ENCODE measurements at regions not wholly inside any gene's neighbourhood (a gene's known extent, or its start where the extent isn't known, plus 50 kb on each side); places are given as distances from the start of the nearest gene placed in this dataset.

DNA sequence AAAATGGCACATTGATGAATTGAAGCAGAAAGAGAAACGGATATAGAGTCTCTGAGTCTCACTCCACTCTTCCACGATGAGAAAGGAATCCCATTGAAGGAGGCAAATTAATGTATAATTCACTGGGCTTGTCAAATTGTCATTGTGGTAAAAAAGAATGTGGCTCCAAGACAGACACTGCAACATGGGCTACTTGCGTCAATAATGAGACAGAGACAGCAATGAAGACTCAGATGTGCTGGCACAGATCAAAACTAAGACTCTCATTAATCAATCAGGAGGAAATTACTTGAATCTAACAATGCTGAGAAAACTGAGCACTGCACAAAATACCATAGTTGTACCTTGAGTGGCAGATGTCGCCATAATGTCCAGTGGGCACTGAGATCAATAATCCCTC, 1485.5 kb downstream of the TECRL start:
- no peak for DNase-seq (ENCODE audit: low read depth)
- no peak overlapping the region for H3K4me3 ChIP-seq (ENCODE audit: low read length)
- no peaks in the 10 kb centered on the region for H3K4me1 ChIP-seq (ENCODE audit: control insufficient read depth, insufficient read depth, low read length)
- H3K27me3 ChIP-seq (replicated peaks; ENCODE audit: control insufficient read depth, insufficient read depth, low read length) = no peaks in the 10 kb centered on the region
- no peaks in the 10 kb centered on the region for H3K36me3 ChIP-seq (ENCODE audit: control insufficient read depth, insufficient read depth, low read length, severe bottlenecking)
- H3K9me3 ChIP-seq (ENCODE audit: control insufficient read depth, low read length) = no peaks in the 10 kb centered on the region
- H3K9ac ChIP-seq (ENCODE audit: low read length) = no peak overlapping the region

GRCh38 chr4:62917649-62918048, 1491.6 kb downstream of the TECRL start:
- no peak overlapping the region for H3K4me3 ChIP-seq (ENCODE audit: low read length)
- no peaks in the 10 kb centered on the region for H3K4me1 ChIP-seq (ENCODE audit: control insufficient read depth, insufficient read depth, low read length)
- no peaks in the 10 kb centered on the region for H3K9me3 ChIP-seq (ENCODE audit: control insufficient read depth, low read length)
- no peaks in the 10 kb centered on the region for H3K36me3 ChIP-seq (ENCODE audit: control insufficient read depth, insufficient read depth, low read length, severe bottlenecking)
- no peak for DNase-seq (ENCODE audit: low read depth)
- H3K27me3 ChIP-seq (replicated peaks; ENCODE audit: control insufficient read depth, insufficient read depth, low read length) = no peaks in the 10 kb centered on the region
- no peak overlapping the region for H3K9ac ChIP-seq (ENCODE audit: low read length)

GRCh38 chr4:62914758-62915157, 1494.5 kb downstream of the TECRL start:
- no peak overlapping the region for H3K9ac ChIP-seq (ENCODE audit: low read length)
- no peaks in the 10 kb centered on the region for H3K36me3 ChIP-seq (ENCODE audit: control insufficient read depth, insufficient read depth, low read length, severe bottlenecking)
- H3K4me3 ChIP-seq (ENCODE audit: low read length) = no peak overlapping the region
- no peaks in the 10 kb centered on the region for H3K27me3 ChIP-seq (replicated peaks; ENCODE audit: control insufficient read depth, insufficient read depth, low read length)
- no peaks in the 10 kb centered on the region for H3K4me1 ChIP-seq (ENCODE audit: control insufficient read depth, insufficient read depth, low read length)
- no peaks in the 10 kb centered on the region for H3K9me3 ChIP-seq (ENCODE audit: control insufficient read depth, low read length)
- no peak for DNase-seq (ENCODE audit: low read depth)

DNA sequence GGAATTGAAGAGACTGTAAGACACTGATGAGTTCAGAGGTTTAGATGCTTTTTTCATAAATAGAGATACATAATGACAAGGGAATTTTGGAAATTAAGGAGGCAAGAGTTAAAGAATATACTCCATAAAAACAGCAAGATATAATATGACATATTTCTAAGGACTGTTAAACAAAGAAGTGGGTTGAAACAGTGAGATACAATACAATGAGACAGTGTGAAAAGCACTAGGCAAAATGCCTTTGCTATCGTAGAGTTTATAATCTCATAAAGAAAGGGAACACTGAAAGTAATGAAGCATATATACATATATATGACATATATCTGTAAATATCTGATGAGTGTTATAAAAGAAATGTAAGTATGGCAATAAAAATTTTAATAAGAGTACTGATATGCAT, 1496.2 kb downstream of the TECRL start:
- Histone ChIP-seq H3K9ac (ENCODE audit: low read length) (no peak overlapping the region), H3K36me3 (ENCODE audit: control insufficient read depth, insufficient read depth, low read length, severe bottlenecking) (no peaks in the 10 kb centered on the region), H3K9me3 (ENCODE audit: control insufficient read depth, low read length) (no peaks in the 10 kb centered on the region), H3K27me3 (replicated peaks; ENCODE audit: control insufficient read depth, insufficient read depth, low read length) (no peaks in the 10 kb centered on the region), H3K4me3 (ENCODE audit: low read length) (no peak overlapping the region), H3K4me1 (ENCODE audit: control insufficient read depth, insufficient read depth, low read length) (no peaks in the 10 kb centered on the region)
- no peak for DNase-seq (ENCODE audit: low read depth)

- H3K4me1 ChIP-seq (ENCODE audit: control insufficient read depth, insufficient read depth, low read length) = no peaks in the 10 kb centered on the region
- H3K27me3 ChIP-seq (replicated peaks; ENCODE audit: control insufficient read depth, insufficient read depth, low read length) = no peaks in the 10 kb centered on the region
- H3K4me3 ChIP-seq (ENCODE audit: low read length) = no peak overlapping the region
- H3K9me3 ChIP-seq (ENCODE audit: control insufficient read depth, low read length) = no peaks in the 10 kb centered on the region
- DNase-seq (ENCODE audit: low read depth) = no peak
- H3K9ac ChIP-seq (ENCODE audit: low read length) = no peak overlapping the region
- H3K36me3 ChIP-seq (ENCODE audit: control insufficient read depth, insufficient read depth, low read length, severe bottlenecking) = no peaks in the 10 kb centered on the region
These were observed 1496.7 kb downstream of the TECRL start for GRCh38 chr4:62912531-62912930.

DNA sequence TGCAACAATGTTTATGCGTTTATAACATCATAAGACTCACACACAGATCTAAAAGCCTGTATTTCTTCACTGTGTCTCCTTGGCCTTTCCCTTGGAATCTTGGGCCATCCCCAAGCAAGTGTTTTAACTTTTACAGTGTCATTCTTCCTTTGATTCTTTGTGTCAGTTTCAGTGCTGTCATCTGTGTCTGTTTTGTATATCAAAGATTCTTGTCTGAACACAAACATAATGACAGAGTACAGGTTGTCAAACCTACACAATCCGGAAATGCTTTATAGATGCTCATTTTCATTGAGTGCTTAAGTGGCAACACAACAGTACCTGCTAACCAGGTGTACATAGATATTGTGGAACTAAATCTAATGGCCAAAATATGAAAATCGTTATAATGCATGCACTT, 1500.0 kb downstream of the TECRL start:
- no peak overlapping the region for H3K4me3 ChIP-seq (ENCODE audit: low read length)
- no peak overlapping the region for H3K9ac ChIP-seq (ENCODE audit: low read length)
- no peaks in the 10 kb centered on the region for H3K4me1 ChIP-seq (ENCODE audit: control insufficient read depth, insufficient read depth, low read length)
- H3K36me3 ChIP-seq (ENCODE audit: control insufficient read depth, insufficient read depth, low read length, severe bottlenecking) = no peaks in the 10 kb centered on the region
- DNase-seq (ENCODE audit: low read depth) = no peak
- H3K27me3 ChIP-seq (replicated peaks; ENCODE audit: control insufficient read depth, insufficient read depth, low read length) = no peaks in the 10 kb centered on the region
- no peaks in the 10 kb centered on the region for H3K9me3 ChIP-seq (ENCODE audit: control insufficient read depth, low read length)

- Histone ChIP-seq H3K9ac (ENCODE audit: low read length) (no peak overlapping the region), H3K9me3 (ENCODE audit: control insufficient read depth, low read length) (peaks cover 3% of the 10 kb centered on the region), H3K27me3 (replicated peaks; ENCODE audit: control insufficient read depth, insufficient read depth, low read length) (no peaks in the 10 kb centered on the region), H3K4me1 (ENCODE audit: control insufficient read depth, insufficient read depth, low read length) (no peaks in the 10 kb centered on the region), H3K36me3 (ENCODE audit: control insufficient read depth, insufficient read depth, low read length, severe bottlenecking) (no peaks in the 10 kb centered on the region), H3K4me3 (ENCODE audit: low read length) (no peak overlapping the region)
- DNase-seq (ENCODE audit: low read depth) = no peak
These were observed 1508.1 kb downstream of the TECRL start for GRCh38 chr4:62901101-62901500.

- H3K9me3 ChIP-seq (ENCODE audit: control insufficient read depth, low read length) = peaks cover 3% of the 10 kb centered on the region
- DNase-seq (ENCODE audit: low read depth) = no peak
- H3K9ac ChIP-seq (ENCODE audit: low read length) = no peak overlapping the region
- no peaks in the 10 kb centered on the region for H3K36me3 ChIP-seq (ENCODE audit: control insufficient read depth, insufficient read depth, low read length, severe bottlenecking)
- no peaks in the 10 kb centered on the region for H3K4me1 ChIP-seq (ENCODE audit: control insufficient read depth, insufficient read depth, low read length)
- H3K4me3 ChIP-seq (ENCODE audit: low read length) = no peak overlapping the region
- no peaks in the 10 kb centered on the region for H3K27me3 ChIP-seq (replicated peaks; ENCODE audit: control insufficient read depth, insufficient read depth, low read length)
These were observed 1509.4 kb downstream of the TECRL start for GRCh38 chr4:62899646-62900364.

GRCh38 chr4:62898115-62898514, 1511.1 kb downstream of the TECRL start:
- H3K9me3 ChIP-seq (ENCODE audit: control insufficient read depth, low read length) = peaks cover 3% of the 10 kb centered on the region
- no peak overlapping the region for H3K4me3 ChIP-seq (ENCODE audit: low read length)
- H3K27me3 ChIP-seq (replicated peaks; ENCODE audit: control insufficient read depth, insufficient read depth, low read length) = no peaks in the 10 kb centered on the region
- no peaks in the 10 kb centered on the region for H3K4me1 ChIP-seq (ENCODE audit: control insufficient read depth, insufficient read depth, low read length)
- no peak overlapping the region for H3K9ac ChIP-seq (ENCODE audit: low read length)
- no peak for DNase-seq (ENCODE audit: low read depth)
- no peaks in the 10 kb centered on the region for H3K36me3 ChIP-seq (ENCODE audit: control insufficient read depth, insufficient read depth, low read length, severe bottlenecking)

DNA sequence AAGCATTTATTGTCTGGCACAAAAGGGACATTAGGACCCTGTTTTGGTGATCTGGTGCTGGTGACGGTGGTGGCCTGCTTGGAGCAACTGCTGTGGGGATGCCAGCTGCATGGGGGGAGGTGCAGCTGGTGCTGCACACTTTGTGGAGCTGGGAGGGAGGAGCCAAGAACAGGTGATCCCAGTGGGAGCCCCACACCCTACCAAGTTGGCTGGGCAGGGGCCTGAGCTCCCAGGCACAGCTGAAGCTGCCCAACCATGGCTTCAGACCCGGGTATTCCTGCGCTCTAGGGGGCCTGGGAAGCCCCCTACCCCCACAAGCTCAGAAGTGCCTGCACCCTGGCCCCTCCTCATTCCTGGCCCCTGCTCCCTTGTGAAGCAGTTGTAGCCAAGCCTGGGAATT, 1512.5 kb downstream of the TECRL start:
- H3K4me1 ChIP-seq (ENCODE audit: control insufficient read depth, insufficient read depth, low read length) = no peaks in the 10 kb centered on the region
- no peaks in the 10 kb centered on the region for H3K27me3 ChIP-seq (replicated peaks; ENCODE audit: control insufficient read depth, insufficient read depth, low read length)
- no peak overlapping the region for H3K4me3 ChIP-seq (ENCODE audit: low read length)
- H3K9ac ChIP-seq (ENCODE audit: low read length) = no peak overlapping the region
- no peaks in the 10 kb centered on the region for H3K36me3 ChIP-seq (ENCODE audit: control insufficient read depth, insufficient read depth, low read length, severe bottlenecking)
- no peak for DNase-seq (ENCODE audit: low read depth)
- H3K9me3 ChIP-seq (ENCODE audit: control insufficient read depth, low read length) = peaks cover 3% of the 10 kb centered on the region

DNA sequence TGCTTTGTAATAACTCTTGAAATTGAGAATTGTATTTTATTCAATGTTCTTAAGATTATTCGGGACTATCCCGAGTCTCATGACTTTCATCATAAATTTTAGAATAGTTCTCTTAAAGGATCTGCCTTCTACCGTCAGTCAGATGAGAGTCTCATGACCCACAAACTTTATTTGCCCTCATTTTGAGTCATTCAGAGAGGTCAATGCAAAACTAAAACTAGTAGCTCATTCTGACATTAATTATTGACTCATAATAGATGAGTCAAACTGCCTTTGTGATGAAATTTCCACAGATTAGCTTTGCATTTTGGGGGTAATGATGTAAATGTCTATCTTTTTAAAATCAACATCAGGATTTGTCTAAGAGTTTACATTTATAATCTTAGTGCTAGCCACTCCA, 1527.3 kb downstream of the TECRL start:
- H3K4me1 ChIP-seq (ENCODE audit: control insufficient read depth, insufficient read depth, low read length) = no peaks in the 10 kb centered on the region
- no peak overlapping the region for H3K9ac ChIP-seq (ENCODE audit: low read length)
- no peaks in the 10 kb centered on the region for H3K36me3 ChIP-seq (ENCODE audit: control insufficient read depth, insufficient read depth, low read length, severe bottlenecking)
- no peak for DNase-seq (ENCODE audit: low read depth)
- no peak overlapping the region for H3K4me3 ChIP-seq (ENCODE audit: low read length)
- H3K27me3 ChIP-seq (replicated peaks; ENCODE audit: control insufficient read depth, insufficient read depth, low read length) = no peaks in the 10 kb centered on the region
- H3K9me3 ChIP-seq (ENCODE audit: control insufficient read depth, low read length) = no peaks in the 10 kb centered on the region

DNA sequence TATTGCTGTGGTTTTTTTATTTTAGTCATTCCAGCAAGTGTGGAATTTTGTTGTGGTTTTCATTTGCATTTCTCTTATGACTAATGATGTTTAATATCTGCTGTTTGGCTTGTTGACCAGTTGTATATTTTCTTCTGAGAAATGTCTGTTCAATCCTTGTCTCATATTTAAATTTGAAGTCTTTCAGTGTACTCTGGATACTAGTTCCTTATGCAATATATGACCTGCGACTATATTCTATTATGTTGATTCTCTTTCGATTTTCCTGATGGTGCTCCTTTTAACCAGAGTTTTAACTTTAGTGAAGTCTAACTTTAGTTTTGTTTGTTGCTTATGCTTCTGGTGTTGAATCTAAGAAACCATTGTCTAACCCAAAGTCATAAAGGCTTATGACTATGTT, 1528.0 kb downstream of the TECRL start:
- DNase-seq (ENCODE audit: low read depth) = no peak
- H3K9ac ChIP-seq (ENCODE audit: low read length) = no peak overlapping the region
- no peaks in the 10 kb centered on the region for H3K36me3 ChIP-seq (ENCODE audit: control insufficient read depth, insufficient read depth, low read length, severe bottlenecking)
- H3K9me3 ChIP-seq (ENCODE audit: control insufficient read depth, low read length) = peaks cover 4% of the 10 kb centered on the region
- H3K4me1 ChIP-seq (ENCODE audit: control insufficient read depth, insufficient read depth, low read length) = no peaks in the 10 kb centered on the region
- H3K4me3 ChIP-seq (ENCODE audit: low read length) = no peak overlapping the region
- no peaks in the 10 kb centered on the region for H3K27me3 ChIP-seq (replicated peaks; ENCODE audit: control insufficient read depth, insufficient read depth, low read length)

All from adipocyte (in vitro differentiated cells).